Sciatic nerve (tissue), 2 donors: ENCODE measurements at regions not wholly inside any gene's neighbourhood (a gene's known extent, or its start where the extent isn't known, plus 50 kb on each side); places are given as distances from the start of the nearest gene placed in this dataset.

ENCODE experiments used
- ATAC-seq: fragments of 200-7000 bp; cut with Tn5 transposase; one replicate; pipeline ENCODE4 v1.9.1; 2020; ENCODE audit warnings: mild to moderate bottlenecking, moderate library complexity
- DNase-seq: peaks from one replicate; pipeline ENCODE4 v3.0.0-alpha.2; 2020; ENCODE audit warnings: low spot score
- intact Hi-C: fragments of 100-400 bp; cut with DNase I; formaldehyde crosslinking; loops from one replicate; pipeline ENCODE4 v1.14.2; 2022
- donor health status: DM: no; HTN: no; CAD: no.
- donor health status: DM: no; HTN: no; CAD: no.

GRCh38 chr4:147328756-147329446 is 152.0 kb upstream of the EDNRA start:
- ATAC-seq (no peak), DNase-seq (no peak)
- intact Hi-C loops: no loop called here

GRCh38 chr4:147332091-147332490 is 148.8 kb upstream of the EDNRA start:
- DNase-seq (no peak), ATAC-seq (peak; percentile 32)
- intact Hi-C loops: no loop called here

- ATAC-seq: no peak
- intact Hi-C loops: no loop called here
- no peak for DNase-seq
Observed at GRCh38 chr4:147334478-147334877, 146.4 kb upstream of the EDNRA start.

GRCh38 chr4:147335183-147335582 is 145.7 kb upstream of the EDNRA start:
- no peak for ATAC-seq
- no peak for DNase-seq
- intact Hi-C loops: no loop called here

GRCh38 chr4:147336252-147336651 is 144.6 kb upstream of the EDNRA start:
- intact Hi-C loops: no loop called here
- DNase-seq (no peak), ATAC-seq (no peak)

- ATAC-seq (no peak), DNase-seq (no peak)
- intact Hi-C loops: no loop called here
Observed at GRCh38 chr4:147339100-147339499, 141.8 kb upstream of the EDNRA start.

GRCh38 chr4:147340111-147340510 is 140.8 kb upstream of the EDNRA start:
- intact Hi-C loops: no loop called here
- ATAC-seq (peak; percentile 65), DNase-seq (no peak)

GRCh38 chr4:147340591-147341120 is 140.2 kb upstream of the EDNRA start:
- ATAC-seq (peak; percentile 26), DNase-seq (no peak)
- intact Hi-C loops: no loop called here

- DNase-seq (no peak), ATAC-seq (no peak)
- intact Hi-C loops: no loop called here
Observed at GRCh38 chr4:147343692-147344091, 137.2 kb upstream of the EDNRA start.

GRCh38 chr4:147345662-147346061 is 135.2 kb upstream of the EDNRA start:
- DNase-seq (no peak), ATAC-seq (no peak)
- intact Hi-C loops: no loop called here

- ATAC-seq (no peak), DNase-seq (no peak)
- intact Hi-C loops: no loop called here
Observed at GRCh38 chr4:147347217-147347616, 133.7 kb upstream of the EDNRA start.

GRCh38 chr4:147349193-147349592 is 131.7 kb upstream of the EDNRA start:
- ATAC-seq: no peak
- intact Hi-C loops: no loop called here
- DNase-seq: no peak

- ATAC-seq (no peak), DNase-seq (no peak)
- intact Hi-C loops: no loop called here
Observed at GRCh38 chr4:147351083-147351787, 129.7 kb upstream of the EDNRA start.

GRCh38 chr4:147354237-147354636 is 126.7 kb upstream of the EDNRA start:
- intact Hi-C loops: no loop called here
- ATAC-seq (peak; percentile 20), DNase-seq (no peak)

GRCh38 chr4:147355032-147355656 is 125.8 kb upstream of the EDNRA start:
- DNase-seq (no peak), ATAC-seq (no peak)
- intact Hi-C loops: no loop called here

- intact Hi-C loops: no loop called here
- ATAC-seq: no peak
- no peak for DNase-seq
Observed at GRCh38 chr4:147355847-147356246, 125.0 kb upstream of the EDNRA start.

- ATAC-seq (peak; percentile 43), DNase-seq (no peak)
- intact Hi-C loops: no loop called here
Observed at GRCh38 chr4:147360301-147360700, 120.6 kb upstream of the EDNRA start.

GRCh38 chr4:147361726-147362125 is 119.2 kb upstream of the EDNRA start:
- DNase-seq (peak; percentile 61), ATAC-seq (peak; percentile 88)
- intact Hi-C loops: no loop called here

- intact Hi-C loops: no loop called here
- peak; percentile 79 for DNase-seq
- peak; percentile 76 for ATAC-seq
Observed at GRCh38 chr4:147362938-147363337, 118.0 kb upstream of the EDNRA start.

- no peak for ATAC-seq
- DNase-seq: no peak
- intact Hi-C loops: no loop called here
Observed at GRCh38 chr4:147363514-147363913, 117.4 kb upstream of the EDNRA start.
